ENCODE measurements at regions not wholly inside any gene's neighbourhood (a gene's known extent, or its start where the extent isn't known, plus 50 kb on each side); places are given as distances from the start of the nearest gene placed in this dataset.

DNA sequence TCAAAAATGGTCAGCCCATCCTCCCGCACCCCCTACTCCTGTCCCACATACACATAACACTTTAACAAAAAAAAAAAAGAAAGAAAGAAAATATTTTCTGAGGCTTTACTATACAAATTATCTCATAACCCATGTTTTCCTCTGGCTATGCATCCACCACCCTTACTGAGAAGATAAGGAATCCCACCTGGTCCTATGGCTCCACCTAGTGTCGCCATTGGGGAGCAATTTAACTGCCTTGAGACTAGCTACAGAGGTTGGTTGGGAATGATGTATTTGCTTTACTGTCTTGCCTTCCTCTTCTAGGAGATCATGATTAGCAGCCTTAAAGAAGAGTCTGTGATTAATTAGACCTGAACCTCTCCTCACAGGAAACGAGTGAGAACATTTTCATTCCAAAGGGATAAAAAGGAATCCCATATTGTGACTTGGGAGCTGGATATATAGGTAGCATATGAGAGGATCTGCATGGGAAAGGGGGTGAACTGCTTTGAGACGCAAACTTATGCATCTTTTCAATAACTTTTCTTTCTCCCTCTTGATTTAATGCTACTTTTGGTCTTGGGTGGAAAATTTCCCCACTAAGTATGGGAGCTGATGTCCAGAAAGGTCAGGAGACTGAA, 77.7 kb upstream of the SELENOP start (continued):
- TF ChIP-seq FOS (IDR thresholded peaks at IDR 0.05; ENCODE audit: extremely low read depth, insufficient read length) (no peak), TCF7L2 (IDR thresholded peaks at IDR 0.05; ENCODE audit: low read depth, low read length) (no peak), POLR2A (conservative IDR thresholded peaks at IDR 0.05) (no peak), CEBPB (tag; IDR thresholded peaks at IDR 0.05) (no peak), ZC3H11A (IDR thresholded peaks at IDR 0.05; ENCODE audit: low read depth, low read length) (no peak), ARID1B (IDR thresholded peaks at IDR 0.05) (peak; percentile 59), ASH1L (IDR thresholded peaks at IDR 0.05; ENCODE audit: borderline replicate concordance, low read depth, partially characterized antibody) (no peak), ZC3H4 (CRISPR knock-in tag; IDR thresholded peaks at IDR 0.05; ENCODE audit: borderline replicate concordance) (no peak), ELF2 (CRISPR knock-in tag; IDR thresholded peaks at IDR 0.05) (no peak), PPARD (CRISPR knock-in tag; IDR thresholded peaks at IDR 0.05) (no peak), YBX1 (IDR thresholded peaks at IDR 0.05) (no peak), REST (IDR thresholded peaks at IDR 0.05; ENCODE audit: borderline replicate concordance) (peak; percentile 90), REST (CRISPR knock-in tag; IDR thresholded peaks at IDR 0.05; ENCODE audit: low read depth) (no peak), RCOR1 (IDR thresholded peaks at IDR 0.05; ENCODE audit: borderline replicate concordance in 1 of 2, low read depth in 2 of 2, low read length in 2 of 2) (peak in 1 of 2 experiments; percentile 78; a peak in 2 of 4 replicates), NFATC3 (IDR thresholded peaks at IDR 0.05) (peak; percentile 61; the same call in 1 of the 2 replicates), SREBF1 (IDR thresholded peaks at IDR 0.05; ENCODE audit: borderline replicate concordance, low read depth, low read length) (no peak), ZSCAN32 (CRISPR knock-in tag; IDR thresholded peaks at IDR 0.05) (no peak)
- TF ChIP-seq, protein P1, sequence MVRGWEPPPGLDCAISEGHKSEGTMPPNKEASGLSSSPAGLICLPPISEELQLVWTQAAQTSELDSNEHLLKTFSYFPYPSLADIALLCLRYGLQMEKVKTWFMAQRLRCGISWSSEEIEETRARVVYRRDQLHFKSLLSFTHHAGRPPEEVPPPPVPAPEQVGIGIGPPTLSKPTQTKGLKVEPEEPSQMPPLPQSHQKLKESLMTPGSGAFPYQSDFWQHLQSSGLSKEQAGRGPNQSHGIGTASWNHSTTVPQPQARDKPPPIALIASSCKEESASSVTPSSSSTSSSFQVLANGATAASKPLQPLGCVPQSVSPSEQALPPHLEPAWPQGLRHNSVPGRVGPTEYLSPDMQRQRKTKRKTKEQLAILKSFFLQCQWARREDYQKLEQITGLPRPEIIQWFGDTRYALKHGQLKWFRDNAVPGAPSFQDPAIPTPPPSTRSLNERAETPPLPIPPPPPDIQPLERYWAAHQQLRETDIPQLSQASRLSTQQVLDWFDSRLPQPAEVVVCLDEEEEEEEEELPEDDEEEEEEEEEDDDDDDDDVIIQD (CRISPR knock-in tag; IDR thresholded peaks at IDR 0.05) = no peak
- TF ChIP-seq, protein P2, sequence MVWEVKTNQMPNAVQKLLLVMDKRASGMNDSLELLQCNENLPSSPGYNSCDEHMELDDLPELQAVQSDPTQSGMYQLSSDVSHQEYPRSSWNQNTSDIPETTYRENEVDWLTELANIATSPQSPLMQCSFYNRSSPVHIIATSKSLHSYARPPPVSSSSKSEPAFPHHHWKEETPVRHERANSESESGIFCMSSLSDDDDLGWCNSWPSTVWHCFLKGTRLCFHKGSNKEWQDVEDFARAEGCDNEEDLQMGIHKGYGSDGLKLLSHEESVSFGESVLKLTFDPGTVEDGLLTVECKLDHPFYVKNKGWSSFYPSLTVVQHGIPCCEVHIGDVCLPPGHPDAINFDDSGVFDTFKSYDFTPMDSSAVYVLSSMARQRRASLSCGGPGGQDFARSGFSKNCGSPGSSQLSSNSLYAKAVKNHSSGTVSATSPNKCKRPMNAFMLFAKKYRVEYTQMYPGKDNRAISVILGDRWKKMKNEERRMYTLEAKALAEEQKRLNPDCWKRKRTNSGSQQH (CRISPR knock-in tag; IDR thresholded peaks at IDR 0.05) = no peak

Data from K562 (cell line).